Superior temporal gyrus (tissue), 1 donor: ENCODE measurements at regions not wholly inside any gene's neighbourhood (a gene's known extent, or its start where the extent isn't known, plus 50 kb on each side); places are given as distances from the start of the nearest gene placed in this dataset.
"Not testable (repeated sequence)": the region's sequence is repeated elsewhere in the genome, so short reads cannot be mapped to it uniquely, and the experiment has no call there.

Experiments
- DNase-seq: peaks from one replicate; pipeline ENCODE4 v3.0.0-alpha.2; 2016; ENCODE audit errors: extremely low spot score

GRCh38 chr5:112026879-112027278 lies 269.9 kb upstream of the NREP start:
- not testable (repeated sequence) for DNase-seq

- DNase-seq, result no peak
Measured at GRCh38 chr5:112025757-112026156, 268.8 kb upstream of the NREP start.

GRCh38 chr5:112024769-112025168 lies 267.8 kb upstream of the NREP start:
- no peak for DNase-seq

GRCh38 chr5:112024221-112024620 lies 267.2 kb upstream of the NREP start:
- DNase-seq, result no peak

GRCh38 chr5:112023766-112024165 lies 266.8 kb upstream of the NREP start:
- DNase-seq, result no peak

- no peak for DNase-seq
Measured at GRCh38 chr5:112018846-112019245, 261.9 kb upstream of the NREP start.

- no peak for DNase-seq
Measured at GRCh38 chr5:112016980-112017379, 260.0 kb upstream of the NREP start.

GRCh38 chr5:112014783-112015395 lies 257.9 kb upstream of the NREP start:
- no peak for DNase-seq

- DNase-seq, result no peak
Measured at GRCh38 chr5:112013660-112014059, 256.7 kb upstream of the NREP start.

- no peak for DNase-seq
Measured at GRCh38 chr5:112012104-112012503, 255.1 kb upstream of the NREP start.

- DNase-seq, result no peak
Measured at GRCh38 chr5:112010475-112010874, 253.5 kb upstream of the NREP start.

GRCh38 chr5:112006721-112007120 lies 249.7 kb upstream of the NREP start:
- DNase-seq, result no peak

- no peak for DNase-seq
Measured at GRCh38 chr5:112005623-112005930, 248.6 kb upstream of the NREP start.

- no peak for DNase-seq
Measured at GRCh38 chr5:112004867-112005622, 248.1 kb upstream of the NREP start.

- DNase-seq, result no peak
Measured at GRCh38 chr5:112002376-112002775, 245.4 kb upstream of the NREP start.

- DNase-seq, result no peak
Measured at GRCh38 chr5:111999286-111999685, 242.3 kb upstream of the NREP start.

- DNase-seq, result no peak
Measured at GRCh38 chr5:111998871-111999270, 241.9 kb upstream of the NREP start.

GRCh38 chr5:111997711-111998110 lies 240.7 kb upstream of the NREP start:
- no peak for DNase-seq

- no peak for DNase-seq
Measured at GRCh38 chr5:111997308-111997707, 240.3 kb upstream of the NREP start.

GRCh38 chr5:111996574-111996973 lies 239.6 kb upstream of the NREP start:
- DNase-seq, result no peak

GRCh38 chr5:111995701-111996100 lies 238.7 kb upstream of the NREP start:
- DNase-seq, result no peak

GRCh38 chr5:111993242-111993641 lies 236.2 kb upstream of the NREP start:
- DNase-seq, result no peak

- no peak for DNase-seq
Measured at GRCh38 chr5:111984044-111984443, 227.1 kb upstream of the NREP start.

GRCh38 chr5:111983459-111983858 lies 226.5 kb upstream of the NREP start:
- no peak for DNase-seq
